Anterior cingulate cortex (tissue), 58 donors: ENCODE measurements at regions not wholly inside any gene's neighbourhood (a gene's known extent, or its start where the extent isn't known, plus 50 kb on each side); places are given as distances from the start of the nearest gene placed in this dataset.
A peak's percentile ranks its signal among the peaks of the same experiment; 100 is the strongest.

Source experiments
- DNase-seq, 58 donors: peaks; one replicate each; lab custom pipeline; 2025; lab: John Stamatoyannopoulos, UW

- no peak for DNase-seq
These were observed 376.5 kb upstream of the KLHL29 start for GRCh38 chr2:23008440-23008839.

GRCh38 chr2:23008951-23009350, 376.0 kb upstream of the KLHL29 start:
- no peak for DNase-seq

- peak in 43 of 58 donors; percentile 2 to 74 (median 21) for DNase-seq
These were observed 375.3 kb upstream of the KLHL29 start for GRCh38 chr2:23009545-23010149.

GRCh38 chr2:23012499-23012898, 372.5 kb upstream of the KLHL29 start:
- DNase-seq: no peak

DNA sequence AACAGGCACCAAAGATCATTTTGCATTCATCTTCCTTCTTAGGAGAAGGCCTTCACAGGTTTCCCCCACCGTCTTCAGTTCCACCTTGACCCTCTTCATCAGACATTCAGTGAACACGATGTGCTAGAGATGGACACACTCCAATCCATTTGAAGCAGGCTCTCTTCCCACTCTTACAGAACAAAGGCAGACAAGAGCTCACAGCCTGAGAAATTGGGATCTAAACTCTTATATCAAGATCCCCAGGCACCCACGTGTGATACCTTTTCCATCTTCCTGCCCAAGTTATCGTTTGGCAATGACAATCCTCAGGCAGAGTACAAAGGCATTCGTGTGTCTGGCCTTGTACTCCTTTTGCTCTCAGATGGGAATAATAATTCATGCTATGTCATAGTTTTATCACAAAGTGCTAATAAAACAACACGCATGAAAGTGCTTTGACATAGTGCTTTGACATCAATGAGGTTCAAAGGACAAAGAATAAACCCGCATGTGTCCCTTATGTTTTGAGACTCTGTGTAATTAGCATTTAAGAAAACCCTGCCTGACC, 369.3 kb upstream of the KLHL29 start:
- DNase-seq: no peak

GRCh38 chr2:23019476-23019875, 365.5 kb upstream of the KLHL29 start:
- no peak for DNase-seq

DNA sequence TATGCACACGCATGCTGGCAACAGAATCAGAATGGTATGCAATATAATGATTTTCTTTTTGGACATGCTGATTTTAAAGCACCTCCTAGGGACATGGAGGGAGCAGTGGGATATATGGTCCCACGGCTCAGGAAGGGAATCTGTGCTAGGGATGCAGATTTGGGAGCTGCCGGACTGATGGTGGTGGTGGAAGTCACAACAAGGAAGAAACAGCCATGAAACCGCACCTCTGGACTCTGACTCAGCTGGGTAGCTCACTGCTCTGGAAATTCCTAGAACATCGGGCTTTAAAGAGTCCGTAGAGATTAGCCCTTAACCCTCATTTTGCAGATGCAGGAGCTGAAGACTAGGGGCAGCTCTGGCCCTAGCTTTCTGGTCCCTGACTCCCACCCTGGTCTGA, 364.3 kb upstream of the KLHL29 start:
- DNase-seq: no peak

- DNase-seq: peak in 1 of 58 donors; percentile 10
These were observed 363.5 kb upstream of the KLHL29 start for GRCh38 chr2:23021311-23022120.

- no peak for DNase-seq
These were observed 361.3 kb upstream of the KLHL29 start for GRCh38 chr2:23023722-23024121.

DNA sequence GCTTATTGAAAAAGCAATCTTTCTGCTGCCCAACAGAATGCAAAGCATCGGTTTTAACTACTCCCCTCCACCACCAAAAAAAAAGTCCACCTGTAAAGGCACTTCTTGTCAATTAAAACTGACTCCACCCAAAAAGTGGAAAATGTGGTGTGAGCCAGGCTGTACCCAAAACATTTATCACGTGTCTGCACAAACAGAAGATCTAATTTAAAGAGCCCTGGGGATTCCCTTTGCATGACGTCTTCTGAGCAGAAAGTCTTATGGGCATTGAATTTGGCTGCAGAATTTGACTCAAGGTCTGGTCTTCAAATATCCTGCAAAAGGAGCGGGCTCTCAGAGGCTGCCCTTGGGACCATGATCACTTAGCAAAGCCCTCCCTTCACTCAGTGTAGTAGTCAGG, 358.3 kb upstream of the KLHL29 start:
- DNase-seq: no peak

DNA sequence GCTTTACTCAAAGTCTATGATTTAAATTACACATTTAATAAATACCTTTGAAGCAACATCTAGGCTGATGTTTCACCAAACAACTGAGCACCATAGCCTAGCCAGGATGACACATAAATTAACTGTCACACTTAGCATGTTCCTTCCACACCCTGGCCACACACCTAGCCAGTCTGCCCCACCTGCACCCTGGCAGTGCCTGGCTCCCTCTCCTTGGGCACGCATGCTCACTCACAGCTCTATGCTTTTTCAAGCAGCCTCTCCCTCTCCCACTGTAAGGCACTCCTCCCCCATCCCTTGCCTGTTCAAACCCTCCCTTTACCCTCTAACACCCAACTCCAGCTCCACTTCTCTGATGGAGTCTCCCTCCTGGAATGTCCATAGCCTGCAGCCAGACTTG, 357.6 kb upstream of the KLHL29 start:
- no peak for DNase-seq

DNA sequence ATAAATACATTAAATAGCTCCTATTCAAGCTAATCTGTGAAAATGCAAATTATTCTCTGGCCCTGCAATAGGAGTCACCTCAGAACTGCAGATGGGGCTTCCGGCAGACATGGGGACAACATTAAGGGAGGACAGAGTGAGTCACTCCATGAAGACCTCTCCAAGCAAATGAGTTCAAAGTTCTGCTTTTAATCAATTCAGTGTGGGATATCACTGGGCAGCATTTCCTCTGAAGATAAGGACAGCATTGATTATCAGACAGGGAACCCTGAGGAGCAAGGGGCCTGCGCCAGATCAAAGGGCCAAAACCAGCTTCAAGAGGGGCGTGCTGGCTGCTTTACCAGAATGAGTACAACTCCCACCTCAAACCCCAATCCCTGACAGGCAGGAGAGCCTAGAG, 356.9 kb upstream of the KLHL29 start:
- no peak for DNase-seq

DNA sequence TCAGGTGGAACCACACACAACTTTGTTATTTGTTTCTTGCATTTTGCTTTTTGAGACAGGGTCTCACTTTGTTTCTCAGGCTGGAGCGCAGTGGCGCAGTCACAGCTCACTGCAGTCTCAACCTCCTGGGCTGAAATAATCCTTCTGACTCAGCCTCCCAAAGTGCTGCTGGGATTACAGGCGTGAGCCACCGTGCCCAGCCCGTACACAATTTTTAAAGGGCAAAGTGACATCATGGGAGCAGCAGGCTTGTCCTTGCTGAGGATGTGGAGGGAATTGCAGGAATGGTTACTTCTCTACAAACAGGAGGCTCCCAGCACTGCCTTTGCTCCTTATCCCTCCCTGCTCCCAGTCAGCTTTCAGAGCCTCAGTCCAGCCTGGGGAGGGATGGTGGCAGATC, 355.9 kb upstream of the KLHL29 start:
- no peak for DNase-seq

GRCh38 chr2:23029951-23030350, 355.0 kb upstream of the KLHL29 start:
- no peak for DNase-seq

- no peak for DNase-seq
These were observed 350.0 kb upstream of the KLHL29 start for GRCh38 chr2:23034996-23035395.

DNA sequence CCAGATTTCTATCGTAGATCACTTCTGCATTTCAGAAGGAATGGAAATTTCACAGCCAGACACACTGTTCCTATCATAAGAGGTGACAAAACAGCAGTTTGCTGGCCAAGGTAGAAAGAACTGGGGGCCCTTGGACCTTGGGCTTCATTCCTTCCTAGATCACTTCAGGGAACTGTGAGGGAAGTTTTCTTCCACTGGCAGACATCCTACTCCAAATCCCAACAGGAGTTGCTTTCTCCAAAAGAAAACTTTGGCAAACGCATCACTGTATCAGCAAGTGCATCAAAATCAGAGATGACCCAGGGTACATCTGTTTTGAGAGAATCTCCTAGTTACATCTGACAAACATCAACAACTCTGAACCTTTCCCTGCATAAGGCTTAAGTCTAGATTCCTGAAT, 348.4 kb upstream of the KLHL29 start:
- no peak for DNase-seq

- peak in 36 of 58 donors; percentile 0 to 89 (median 36) for DNase-seq
These were observed 347.4 kb upstream of the KLHL29 start for GRCh38 chr2:23037596-23037995.

DNA sequence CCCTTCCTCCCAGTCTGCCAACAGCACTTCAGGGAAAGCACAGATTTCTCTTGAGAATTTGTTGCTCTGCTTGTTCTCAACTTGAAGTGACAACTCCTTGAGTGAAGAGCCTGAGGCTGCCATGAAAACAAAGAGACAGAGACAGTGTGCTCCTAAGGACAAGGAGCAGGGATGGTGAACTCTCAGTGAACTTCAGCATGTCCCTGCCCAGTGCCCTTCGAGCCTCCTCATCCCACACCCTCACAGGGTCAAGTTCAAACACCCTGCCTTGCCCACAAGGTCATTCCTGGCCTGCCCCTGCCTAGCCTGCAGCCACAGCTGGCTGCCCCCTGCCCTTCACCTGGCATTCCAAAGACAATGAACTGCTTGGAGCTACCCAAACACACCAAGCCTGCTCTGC, 343.5 kb upstream of the KLHL29 start:
- DNase-seq: no peak

DNA sequence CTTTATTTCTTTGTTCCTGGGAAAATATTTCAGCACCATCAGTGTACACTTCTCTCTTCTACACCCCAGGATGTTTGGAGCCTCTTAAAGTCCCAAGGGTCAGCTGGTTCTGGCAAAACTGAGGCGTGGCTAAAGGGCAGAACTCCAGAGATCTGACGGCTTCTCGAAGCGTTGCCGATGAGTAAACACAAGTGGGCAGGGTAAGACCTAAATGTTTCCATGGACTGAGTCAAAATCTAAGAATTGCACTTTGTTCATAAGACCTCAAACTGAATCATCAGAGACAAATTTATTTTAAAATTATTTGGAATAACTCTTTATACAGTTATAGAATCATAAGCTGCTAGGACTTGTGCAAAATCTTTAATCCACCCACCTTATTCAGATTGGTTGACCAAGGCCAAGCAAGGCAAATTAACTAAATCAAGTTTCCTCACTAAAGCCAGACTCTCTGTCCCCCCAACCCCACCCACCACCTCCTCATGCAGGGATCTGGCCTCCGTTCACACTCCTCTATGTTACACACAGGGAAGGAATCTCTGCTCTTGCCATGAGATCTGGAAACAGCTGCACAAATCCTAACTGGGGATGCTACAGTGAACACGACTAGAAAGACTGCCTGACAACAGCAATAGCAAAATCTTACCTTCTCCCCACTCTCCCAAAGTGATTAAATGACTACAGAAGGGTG, 342.6 kb upstream of the KLHL29 start:
- DNase-seq: no peak

DNA sequence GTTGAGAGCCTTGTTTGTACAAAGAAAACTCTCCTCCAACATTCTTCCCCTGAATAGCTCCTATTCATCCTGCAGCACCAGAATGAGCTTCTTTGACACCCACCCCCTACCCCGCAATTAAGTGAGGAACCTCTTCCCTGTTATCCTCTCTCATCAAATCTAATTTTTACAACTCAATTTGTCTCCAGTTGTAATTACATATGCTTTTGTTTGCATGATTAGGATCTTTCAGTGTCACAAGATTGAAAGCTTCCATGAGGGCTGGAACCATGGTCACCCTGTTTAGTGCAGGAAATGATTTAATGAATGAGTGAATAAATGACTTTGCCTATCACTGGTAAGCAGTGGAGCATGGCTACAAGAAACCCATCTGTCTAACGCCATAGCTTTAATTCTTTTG, 334.6 kb upstream of the KLHL29 start:
- no peak for DNase-seq

- peak in 1 of 58 donors; percentile 1 for DNase-seq
These were observed 331.4 kb upstream of the KLHL29 start for GRCh38 chr2:23053601-23054000.
